Nephron (organoid): ENCODE measurements at regions not wholly inside any gene's neighbourhood (a gene's known extent, or its start where the extent isn't known, plus 50 kb on each side); places are given as distances from the start of the nearest gene placed in this dataset.

Experiments
- H3K27ac Mint-ChIP-seq, 3 experiments: 2 replicates each; pipeline ENCODE4 v1.8.0; 2020; ENCODE audit warnings: mixed read lengths in 3 of 3, mild to moderate bottlenecking in 2 of 3, moderate library complexity in 1 of 3
- H3K27me3 Mint-ChIP-seq: 2 replicates; pipeline ENCODE4 v1.8.0; 2021; ENCODE audit warnings: low read depth, mild to moderate bottlenecking, moderate library complexity, mixed read lengths
- H3K36me3 Mint-ChIP-seq: 2 replicates; pipeline ENCODE4 v1.8.0; 2020; ENCODE audit warnings: low read depth, mixed read lengths
- H3K4me1 Mint-ChIP-seq: 2 replicates; pipeline ENCODE4 v1.8.0; 2020; ENCODE audit warnings: mixed read lengths
- H3K4me3 Mint-ChIP-seq, 3 experiments: 2 replicates each; pipeline ENCODE4 v1.8.0; 2020; ENCODE audit warnings: mild to moderate bottlenecking in 3 of 3, mixed read lengths in 3 of 3, moderate library complexity in 2 of 3
- H3K9me3 Mint-ChIP-seq: 2 replicates; pipeline ENCODE4 v1.8.0; 2020; ENCODE audit warnings: mixed read lengths
- CTCF ChIP-seq, 3 experiments: fragments of 200-600 bp; sonication (generic); IDR thresholded peaks; one replicate each; pipeline ENCODE4 v1.5.0; 2021; ENCODE audit warnings: antibody characterized with exemption in 3 of 3; ENCODE audit not compliant: unreplicated experiment in 3 of 3

GRCh38 chr1:209262631-209263030 lies 320.9 kb upstream of the CAMK1G start:
- Mint-ChIP-seq H3K27ac (no peak overlapping the region), H3K4me1 (peaks cover 5% of the 10 kb centered on the region), H3K27me3 (peaks cover 7% of the 10 kb centered on the region), H3K36me3 (no peaks in the 10 kb centered on the region), H3K4me3 (no peak overlapping the region), H3K9me3 (peaks cover 18% of the 10 kb centered on the region)
- no peak for TF ChIP-seq CTCF (IDR thresholded peaks at IDR 0.05; ENCODE audit: unreplicated experiment in 3 of 3)

- no peak for TF ChIP-seq CTCF (IDR thresholded peaks at IDR 0.05; ENCODE audit: unreplicated experiment in 3 of 3)
- no peak overlapping the region for H3K27ac Mint-ChIP-seq
These were observed 318.2 kb upstream of the CAMK1G start for GRCh38 chr1:209265301-209265700.

DNA sequence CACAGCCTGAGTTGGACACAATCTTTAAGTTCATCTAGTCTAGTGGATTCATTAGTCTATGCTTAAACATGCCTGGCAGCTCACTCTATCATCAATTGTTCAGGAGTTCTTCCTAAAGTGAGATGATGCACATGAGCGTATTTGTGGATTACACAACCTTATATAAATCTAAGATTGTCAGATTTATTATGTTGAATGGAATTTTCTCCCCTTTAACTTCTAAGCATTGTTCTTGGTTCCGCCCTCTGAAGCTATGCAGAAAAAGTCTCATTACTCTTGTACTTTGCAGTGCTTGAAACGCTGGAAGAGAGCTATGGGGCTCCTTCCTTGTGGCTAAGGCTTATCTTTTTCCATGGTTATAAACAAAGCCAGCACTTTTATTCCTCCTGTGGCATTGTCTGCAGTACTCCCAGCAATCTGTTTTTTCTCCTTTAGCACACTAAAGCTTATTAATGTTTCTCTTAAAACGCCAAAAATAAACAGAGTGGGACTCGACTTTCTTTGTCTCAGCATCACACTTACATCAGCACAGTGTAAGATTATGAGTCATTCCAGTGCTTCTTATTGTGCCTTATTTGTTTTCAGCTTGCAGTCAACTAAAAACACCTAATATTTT lies 316.8 kb upstream of the CAMK1G start:
- Mint-ChIP-seq H3K4me1 (peaks cover 5% of the 10 kb centered on the region), H3K36me3 (no peaks in the 10 kb centered on the region), H3K4me3 (no peak overlapping the region), H3K27ac (no peak overlapping the region), H3K27me3 (peaks cover 7% of the 10 kb centered on the region), H3K9me3 (peaks cover 4% of the 10 kb centered on the region)
- TF ChIP-seq CTCF (IDR thresholded peaks at IDR 0.05; ENCODE audit: unreplicated experiment in 3 of 3) = no peak

More at GRCh38 chr1:209265301-209265700, 318.2 kb upstream of the CAMK1G start:
- Mint-ChIP-seq H3K36me3 (no peaks in the 10 kb centered on the region), H3K27me3 (peaks cover 7% of the 10 kb centered on the region), H3K4me3 (no peak overlapping the region), H3K9me3 (peaks cover 4% of the 10 kb centered on the region), H3K4me1 (peaks cover 5% of the 10 kb centered on the region)

DNA sequence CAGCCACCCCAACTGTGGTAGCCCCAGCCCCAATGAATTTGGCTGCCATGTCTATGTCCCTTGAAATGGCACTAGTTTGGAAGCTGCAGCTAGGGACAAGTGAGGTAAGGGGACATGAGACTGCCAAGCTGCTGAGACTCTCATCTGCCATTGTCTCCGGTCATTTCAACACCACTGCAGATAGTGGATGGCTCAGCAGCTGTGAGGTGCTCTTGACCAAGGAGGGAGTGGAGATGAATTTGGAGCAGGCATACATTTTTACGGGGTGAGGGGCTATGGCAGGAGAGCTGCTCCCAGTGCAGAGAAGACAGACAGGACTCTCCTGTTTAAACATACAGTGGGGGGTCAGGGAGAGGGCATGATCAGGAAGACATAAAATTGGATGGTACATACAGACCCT lies 315.5 kb upstream of the CAMK1G start:
- Mint-ChIP-seq H3K9me3 (no peaks in the 10 kb centered on the region), H3K4me3 (no peak overlapping the region), H3K4me1 (peaks cover 5% of the 10 kb centered on the region), H3K27ac (no peak overlapping the region), H3K36me3 (no peaks in the 10 kb centered on the region), H3K27me3 (peaks cover 7% of the 10 kb centered on the region)
- no peak for TF ChIP-seq CTCF (IDR thresholded peaks at IDR 0.05; ENCODE audit: unreplicated experiment in 3 of 3)

GRCh38 chr1:209268479-209268878 lies 315.0 kb upstream of the CAMK1G start:
- no peaks in the 10 kb centered on the region for H3K9me3 Mint-ChIP-seq
- peaks cover 7% of the 10 kb centered on the region for H3K27me3 Mint-ChIP-seq
- TF ChIP-seq CTCF (IDR thresholded peaks at IDR 0.05; ENCODE audit: unreplicated experiment in 3 of 3) = no peak
- peaks cover 5% of the 10 kb centered on the region for H3K4me1 Mint-ChIP-seq
- H3K36me3 Mint-ChIP-seq = no peaks in the 10 kb centered on the region
- no peak overlapping the region for H3K4me3 Mint-ChIP-seq
- no peak overlapping the region for H3K27ac Mint-ChIP-seq

GRCh38 chr1:209276321-209276720 lies 307.2 kb upstream of the CAMK1G start:
- Mint-ChIP-seq H3K4me1 (no peaks in the 10 kb centered on the region), H3K4me3 (no peak overlapping the region), H3K27ac (no peak overlapping the region), H3K9me3 (peaks cover 4% of the 10 kb centered on the region), H3K36me3 (no peaks in the 10 kb centered on the region), H3K27me3 (no peaks in the 10 kb centered on the region)
- no peak for TF ChIP-seq CTCF (IDR thresholded peaks at IDR 0.05; ENCODE audit: unreplicated experiment in 3 of 3)
